ENCODE measurements at regions not wholly inside any gene's neighbourhood (a gene's known extent, or its start where the extent isn't known, plus 50 kb on each side); places are given as distances from the start of the nearest gene placed in this dataset.

- no peaks in the 10 kb centered on the region for H4K20me1 ChIP-seq (ENCODE audit: low read depth, low read length)
- TF ChIP-seq EZH2phosphoT487 (conservative IDR thresholded peaks at IDR 0.05; ENCODE audit: low read length) (no peak), CTCF (IDR thresholded peaks at IDR 0.05; ENCODE audit: insufficient read depth, low read length, poor library complexity, severe bottlenecking) (no peak)
- H2AFZ ChIP-seq (ENCODE audit: low read depth, low read length, severe bottlenecking), result no peak overlapping the region
- no peaks in the 10 kb centered on the region for H3K9me2 ChIP-seq (replicated peaks; ENCODE audit: insufficient read depth, low read length)
- no peak overlapping the region for H3K9ac ChIP-seq (ENCODE audit: low read length)
- H3F3A ChIP-seq (ENCODE audit: insufficient read depth), result no peaks in the 10 kb centered on the region
- H3K4me2 ChIP-seq (ENCODE audit: low read depth, low read length, poor library complexity, severe bottlenecking), result no peak overlapping the region
- no peaks in the 10 kb centered on the region for H3K27me3 ChIP-seq (ENCODE audit: low read length)
- no peaks in the 10 kb centered on the region for H3K9me3 ChIP-seq (ENCODE audit: insufficient read depth, low read length)
- no peaks in the 10 kb centered on the region for H3K36me3 ChIP-seq (ENCODE audit: low read length)
- H3K27ac ChIP-seq (ENCODE audit: low read depth, low read length), result no peak overlapping the region
- no peak overlapping the region for H3K4me3 ChIP-seq (ENCODE audit: insufficient read depth, low read length, poor library complexity, severe bottlenecking)
- H3K79me2 ChIP-seq (ENCODE audit: insufficient read depth, low read length), result no peaks in the 10 kb centered on the region
These were observed 117.0 kb downstream of the KDR start for GRCh38 chr4:55008166-55009056.

- H3K27me3 ChIP-seq (ENCODE audit: low read length), result no peaks in the 10 kb centered on the region
- no peak overlapping the region for H3K4me3 ChIP-seq (ENCODE audit: insufficient read depth, low read length, poor library complexity, severe bottlenecking)
- no peaks in the 10 kb centered on the region for H3K9me2 ChIP-seq (replicated peaks; ENCODE audit: insufficient read depth, low read length)
- H2AFZ ChIP-seq (ENCODE audit: low read depth, low read length, severe bottlenecking), result no peak overlapping the region
- H3K9ac ChIP-seq (ENCODE audit: low read length), result no peak overlapping the region
- no peaks in the 10 kb centered on the region for H3K9me3 ChIP-seq (ENCODE audit: insufficient read depth, low read length)
- no peaks in the 10 kb centered on the region for H4K20me1 ChIP-seq (ENCODE audit: low read depth, low read length)
- H3F3A ChIP-seq (ENCODE audit: insufficient read depth), result no peaks in the 10 kb centered on the region
- H3K79me2 ChIP-seq (ENCODE audit: insufficient read depth, low read length), result no peaks in the 10 kb centered on the region
- TF ChIP-seq CTCF (IDR thresholded peaks at IDR 0.05; ENCODE audit: insufficient read depth, low read length, poor library complexity, severe bottlenecking) (no peak), EZH2phosphoT487 (conservative IDR thresholded peaks at IDR 0.05; ENCODE audit: low read length) (no peak)
- H3K27ac ChIP-seq (ENCODE audit: low read depth, low read length), result no peak overlapping the region
- H3K36me3 ChIP-seq (ENCODE audit: low read length), result no peaks in the 10 kb centered on the region
- no peak overlapping the region for H3K4me2 ChIP-seq (ENCODE audit: low read depth, low read length, poor library complexity, severe bottlenecking)
These were observed 119.5 kb downstream of the KDR start for GRCh38 chr4:55005910-55006309.

- Histone ChIP-seq H3K4me2 (ENCODE audit: low read depth, low read length, poor library complexity, severe bottlenecking) (no peak overlapping the region), H3K9ac (ENCODE audit: low read length) (no peak overlapping the region), H3K79me2 (ENCODE audit: insufficient read depth, low read length) (no peaks in the 10 kb centered on the region), H3K9me3 (ENCODE audit: insufficient read depth, low read length) (no peaks in the 10 kb centered on the region), H3K9me2 (replicated peaks; ENCODE audit: insufficient read depth, low read length) (no peaks in the 10 kb centered on the region), H4K20me1 (ENCODE audit: low read depth, low read length) (no peaks in the 10 kb centered on the region), H3K27ac (ENCODE audit: low read depth, low read length) (no peak overlapping the region), H3K4me3 (ENCODE audit: insufficient read depth, low read length, poor library complexity, severe bottlenecking) (no peak overlapping the region), H3K36me3 (ENCODE audit: low read length) (no peaks in the 10 kb centered on the region), H3F3A (ENCODE audit: insufficient read depth) (no peaks in the 10 kb centered on the region), H3K27me3 (ENCODE audit: low read length) (no peaks in the 10 kb centered on the region), H2AFZ (ENCODE audit: low read depth, low read length, severe bottlenecking) (no peak overlapping the region)
- TF ChIP-seq EZH2phosphoT487 (conservative IDR thresholded peaks at IDR 0.05; ENCODE audit: low read length), result no peak
- no peak for TF ChIP-seq CTCF (IDR thresholded peaks at IDR 0.05; ENCODE audit: insufficient read depth, low read length, poor library complexity, severe bottlenecking)
These were observed 120.6 kb downstream of the KDR start for GRCh38 chr4:55004831-55005230.

Measured in SU-DHL-6 (cell line).